CD14-positive monocyte (primary cell): ENCODE measurements at regions not wholly inside any gene's neighbourhood (a gene's known extent, or its start where the extent isn't known, plus 50 kb on each side); places are given as distances from the start of the nearest gene placed in this dataset.

Experiments
- DNase-seq, 3 donors: peaks; one replicate each; pipeline ENCODE4 v3.0.0-alpha.2; 2011 to 2022
- H2AFZ ChIP-seq: 2 replicates; pipeline ENCODE4 v1.6.0; 2012; ENCODE audit warnings: mild to moderate bottlenecking, low read depth, low read length, inconsistent platforms; ENCODE audit not compliant: insufficient read depth, poor library complexity, severe bottlenecking
- H3K27ac ChIP-seq, 2 donors: 1 replicate in 1 of 2; 2 replicates in 1 of 2; pipeline ENCODE4 v1.5.1; 2012 to 2013; ENCODE audit warnings: low read length in 2 of 2, control low read depth in 1 of 2, inconsistent platforms in 1 of 2, low read depth in 1 of 2, mild to moderate bottlenecking in 1 of 2
- H3K27me3 ChIP-seq, 2 donors: one replicate each; pipeline versions ENCODE4 v1.6.0 to v1.6.1; 2011 to 2013; ENCODE audit warnings: low read length in 2 of 2; ENCODE audit not compliant: control insufficient read depth in 2 of 2, insufficient read depth in 2 of 2
- H3K36me3 ChIP-seq, 2 donors: replicated peaks in 1 of 2; 1 replicate in 1 of 2; 2 replicates in 1 of 2; pipeline versions ENCODE4 v1.5.1 to v1.6.1; 2012 to 2013; ENCODE audit warnings: low read length in 2 of 2, control low read depth in 1 of 2, inconsistent platforms in 1 of 2, mild to moderate bottlenecking in 1 of 2; ENCODE audit not compliant: insufficient read depth in 2 of 2, control insufficient read depth in 1 of 2
- H3K4me1 ChIP-seq, 2 donors: 1 replicate in 1 of 2; 2 replicates in 1 of 2; pipeline versions ENCODE4 v1.5.1 to v1.6.1; 2012 to 2013; ENCODE audit warnings: low read length in 2 of 2, control low read depth in 1 of 2, inconsistent platforms in 1 of 2, mild to moderate bottlenecking in 1 of 2, moderate library complexity in 1 of 2; ENCODE audit not compliant: insufficient read depth in 2 of 2, control insufficient read depth in 1 of 2
- H3K4me2 ChIP-seq: replicated peaks from 2 replicates; pipeline ENCODE3; 2012; ENCODE audit warnings: low read length, moderate library complexity, mild to moderate bottlenecking; ENCODE audit not compliant: poor library complexity, severe bottlenecking; ENCODE audit errors: extremely low read depth
- H3K4me3 ChIP-seq, 3 experiments: fragments of 200-600 bp in 1 of 3; sonication (generic) in 1 of 3; replicated peaks in 1 of 3; 1 replicate in 2 of 3; 2 replicates in 1 of 3; pipeline ENCODE4 v1.5.1; 2011 to 2013; ENCODE audit warnings: low read length in 3 of 3, mild to moderate bottlenecking in 3 of 3, control low read depth in 2 of 3, low read depth in 2 of 3, inconsistent platforms in 1 of 3, moderate library complexity in 1 of 3
- H3K79me2 ChIP-seq: 2 replicates; pipeline ENCODE4 v1.6.0; 2012; ENCODE audit warnings: mild to moderate bottlenecking, control low read depth, inconsistent platforms, low read length, moderate library complexity; ENCODE audit not compliant: insufficient read depth
- H3K9ac ChIP-seq: 2 replicates; pipeline ENCODE4 v1.6.0; 2017; ENCODE audit warnings: low read length, mild to moderate bottlenecking; ENCODE audit not compliant: insufficient read depth, poor library complexity, severe bottlenecking
- H3K9me3 ChIP-seq, 2 donors: replicated peaks in 1 of 2; 1 replicate in 1 of 2; 2 replicates in 1 of 2; pipeline versions ENCODE4 v1.5.1 to v1.6.1; 2012 to 2013; ENCODE audit warnings: low read length in 2 of 2, control low read depth in 1 of 2; ENCODE audit not compliant: control insufficient read depth in 1 of 2, insufficient read depth in 1 of 2
- H4K20me1 ChIP-seq: 2 replicates; pipeline ENCODE4 v1.6.0; 2012; ENCODE audit warnings: mild to moderate bottlenecking, low read length, control low read depth, moderate library complexity; ENCODE audit not compliant: insufficient read depth
- H3K27ac Mint-ChIP-seq, 7 donors: one replicate each; pipeline ENCODE4 v1.8.0; 2020; ENCODE audit warnings: mild to moderate bottlenecking in 7 of 7, mixed read lengths in 7 of 7, moderate library complexity in 6 of 7, inconsistent platforms in 2 of 7
- H3K27me3 Mint-ChIP-seq, 3 donors: one replicate each; pipeline ENCODE4 v1.8.0; 2021 to 2022; ENCODE audit warnings: low read depth in 3 of 3, mild to moderate bottlenecking in 3 of 3, mixed read lengths in 3 of 3, moderate library complexity in 3 of 3, inconsistent platforms in 1 of 3
- H3K36me3 Mint-ChIP-seq, 2 donors: one replicate each; pipeline ENCODE4 v1.8.0; 2020; ENCODE audit warnings: mixed read lengths in 2 of 2, inconsistent platforms in 1 of 2, mild to moderate bottlenecking in 1 of 2
- H3K4me1 Mint-ChIP-seq: one replicate; pipeline ENCODE4 v1.8.0; 2020; ENCODE audit warnings: mild to moderate bottlenecking, mixed read lengths
- H3K4me3 Mint-ChIP-seq, 2 donors: one replicate each; pipeline ENCODE4 v1.8.0; 2020; ENCODE audit warnings: mild to moderate bottlenecking in 2 of 2, mixed read lengths in 2 of 2, moderate library complexity in 1 of 2
- H3K9me3 Mint-ChIP-seq, 7 donors: one replicate each; pipeline ENCODE4 v1.8.0; 2020 to 2022; ENCODE audit warnings: mixed read lengths in 7 of 7, mild to moderate bottlenecking in 6 of 7, moderate library complexity in 6 of 7, inconsistent platforms in 2 of 7
- WGBS: methylation state at CpG from one replicate; pipeline ENCODE4 v1.1.5; 2013; ENCODE audit warnings: missing lambda C conversion rate; ENCODE audit not compliant: insufficient coverage; 5-methylcytosine and 5-hydroxymethylcytosine counted together
- intact Hi-C, 2 donors: fragments of 100-400 bp; cut with micrococcal nuclease; formaldehyde crosslinking; loops; one replicate each; pipeline versions ENCODE4 v1.15.0 to v1.15.1; 2023
- TF ChIP-seq, protein P1 (sequence below): fragments of 200-600 bp; IDR thresholded peaks from one replicate; pipeline ENCODE4 v1.8.0; 2022; ENCODE audit warnings: antibody characterized with exemption, mild to moderate bottlenecking

DNA sequence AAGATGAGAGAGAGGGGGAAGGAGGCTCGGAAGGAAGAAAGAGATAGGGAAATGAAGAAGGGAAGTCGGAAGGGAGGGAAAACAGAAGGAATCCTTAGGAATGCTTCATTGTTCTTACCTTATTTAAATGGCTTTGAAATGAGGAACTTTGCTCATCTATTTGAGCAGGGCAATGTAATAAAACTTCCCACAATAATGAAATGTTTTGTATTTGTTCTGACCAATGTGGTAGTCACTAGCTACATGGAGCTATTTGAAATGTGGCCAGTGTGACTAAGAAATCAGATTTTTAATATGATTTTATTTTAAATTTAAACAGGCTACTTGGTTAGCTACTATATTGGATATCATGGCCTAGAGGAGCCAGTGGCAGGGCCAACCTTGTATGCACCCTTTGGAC lies 510.6 kb downstream of the HTR7 start:
- Histone ChIP-seq H2AFZ (no peak overlapping the region), H3K27me3 (no peaks in the 10 kb centered on the region), H3K79me2 (no peaks in the 10 kb centered on the region), H3K4me2 (no peak overlapping the region), H3K27ac (no peak overlapping the region), H3K4me1 (no peaks in the 10 kb centered on the region), H3K4me3 (no peak overlapping the region), H3K9me3 (no peaks in the 10 kb centered on the region), H3K36me3 (no peaks in the 10 kb centered on the region), H3K9ac (no peak overlapping the region), H4K20me1 (no peaks in the 10 kb centered on the region)
- Mint-ChIP-seq H3K4me1 (no peaks in the 10 kb centered on the region), H3K27me3 (no peaks in the 10 kb centered on the region), H3K4me3 (no peak overlapping the region), H3K36me3 (no peaks in the 10 kb centered on the region), H3K27ac (no peak overlapping the region), H3K9me3 (peaks cover 0 to 4% (median 0%) of the 10 kb centered on the region in 7 donors)
- TF ChIP-seq, protein P1, sequence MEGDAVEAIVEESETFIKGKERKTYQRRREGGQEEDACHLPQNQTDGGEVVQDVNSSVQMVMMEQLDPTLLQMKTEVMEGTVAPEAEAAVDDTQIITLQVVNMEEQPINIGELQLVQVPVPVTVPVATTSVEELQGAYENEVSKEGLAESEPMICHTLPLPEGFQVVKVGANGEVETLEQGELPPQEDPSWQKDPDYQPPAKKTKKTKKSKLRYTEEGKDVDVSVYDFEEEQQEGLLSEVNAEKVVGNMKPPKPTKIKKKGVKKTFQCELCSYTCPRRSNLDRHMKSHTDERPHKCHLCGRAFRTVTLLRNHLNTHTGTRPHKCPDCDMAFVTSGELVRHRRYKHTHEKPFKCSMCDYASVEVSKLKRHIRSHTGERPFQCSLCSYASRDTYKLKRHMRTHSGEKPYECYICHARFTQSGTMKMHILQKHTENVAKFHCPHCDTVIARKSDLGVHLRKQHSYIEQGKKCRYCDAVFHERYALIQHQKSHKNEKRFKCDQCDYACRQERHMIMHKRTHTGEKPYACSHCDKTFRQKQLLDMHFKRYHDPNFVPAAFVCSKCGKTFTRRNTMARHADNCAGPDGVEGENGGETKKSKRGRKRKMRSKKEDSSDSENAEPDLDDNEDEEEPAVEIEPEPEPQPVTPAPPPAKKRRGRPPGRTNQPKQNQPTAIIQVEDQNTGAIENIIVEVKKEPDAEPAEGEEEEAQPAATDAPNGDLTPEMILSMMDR: no peak
- no peak for DNase-seq
- intact Hi-C loops: no loop called here
- WGBS: 100% methylated on average over 1 of the region's 2 CpGs

DNA sequence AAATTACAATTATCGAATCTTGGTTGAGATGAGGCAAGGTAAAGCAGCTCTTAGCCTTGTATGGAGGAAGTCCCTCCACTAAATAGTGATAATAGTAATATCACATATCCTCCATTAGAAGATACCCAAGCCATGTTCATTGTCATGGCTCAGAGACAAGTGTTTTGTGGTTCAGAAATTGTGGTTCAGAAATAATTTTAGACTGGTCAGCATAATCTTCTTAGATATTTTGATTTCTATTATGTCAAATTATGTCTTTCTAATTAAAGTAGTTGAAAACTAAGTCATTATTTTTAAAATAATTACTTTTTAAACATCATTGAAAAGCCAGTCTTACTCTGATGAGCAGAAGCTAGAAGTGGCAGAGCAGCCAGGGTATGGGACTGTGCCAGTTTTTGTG lies 507.7 kb downstream of the HTR7 start:
- no peaks in the 10 kb centered on the region for H4K20me1 ChIP-seq
- no peaks in the 10 kb centered on the region for H3K36me3 Mint-ChIP-seq
- H3K27me3 Mint-ChIP-seq: no peaks in the 10 kb centered on the region
- H3K79me2 ChIP-seq: no peaks in the 10 kb centered on the region
- H3K9ac ChIP-seq: no peak overlapping the region
- no peak overlapping the region for H3K4me3 Mint-ChIP-seq
- H3K4me2 ChIP-seq: no peak overlapping the region
- no peak overlapping the region for H2AFZ ChIP-seq
- H3K4me1 Mint-ChIP-seq: no peaks in the 10 kb centered on the region
- DNase-seq: no peak
- no peak overlapping the region for H3K27ac ChIP-seq
- peaks cover 0 to 4% (median 1%) of the 10 kb centered on the region in 7 donors for H3K9me3 Mint-ChIP-seq
- no peaks in the 10 kb centered on the region for H3K4me1 ChIP-seq
- H3K9me3 ChIP-seq: peaks cover 0 to 2% of the 10 kb centered on the region in 2 donors
- H3K4me3 ChIP-seq: no peak overlapping the region
- H3K27me3 ChIP-seq: no peaks in the 10 kb centered on the region
- no peak overlapping the region for H3K27ac Mint-ChIP-seq
- no peaks in the 10 kb centered on the region for H3K36me3 ChIP-seq
- intact Hi-C loops: no loop called here
- TF ChIP-seq, protein P1: no peak
- WGBS: no CpG with 5 or more reads among the region's 1 CpG
